ENCODE measurements at regions not wholly inside any gene's neighbourhood (a gene's known extent, or its start where the extent isn't known, plus 50 kb on each side); places are given as distances from the start of the nearest gene placed in this dataset.

DNA sequence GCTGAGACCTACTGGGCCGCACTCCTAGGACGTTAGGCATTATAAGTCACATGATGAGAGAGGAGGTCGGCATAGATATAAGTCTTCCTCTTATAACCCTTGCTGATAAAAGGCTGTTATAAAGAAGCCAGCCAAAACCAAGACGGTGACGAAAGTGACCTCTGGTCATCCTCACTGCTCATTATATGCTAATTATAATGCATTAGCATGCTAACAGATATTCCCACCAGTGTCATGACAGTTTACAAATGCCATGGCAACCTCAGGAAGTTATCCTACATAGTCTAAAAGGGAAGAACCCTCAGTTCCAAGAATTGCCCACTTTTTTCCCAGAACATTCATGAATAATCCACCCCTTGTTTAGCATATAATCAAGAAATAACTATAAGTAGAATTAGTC, 222.4 kb downstream of the TLE1 start:
- H3K36me3 Mint-ChIP-seq (ENCODE audit: insufficient read depth, unreplicated experiment), result no peaks in the 10 kb centered on the region
- no peak overlapping the region for H3K4me3 Mint-ChIP-seq (ENCODE audit: low read depth, unreplicated experiment)
- DNase-seq, result no peak
- H3K9me3 Mint-ChIP-seq (ENCODE audit: low read depth, unreplicated experiment), result no peaks in the 10 kb centered on the region
- no peak overlapping the region for H3K27ac Mint-ChIP-seq (ENCODE audit: unreplicated experiment)
- no peak for TF ChIP-seq CTCF (IDR thresholded peaks at IDR 0.05; ENCODE audit: unreplicated experiment)
- no peaks in the 10 kb centered on the region for H3K4me1 Mint-ChIP-seq (ENCODE audit: low read depth, unreplicated experiment)
- no peaks in the 10 kb centered on the region for H3K27me3 Mint-ChIP-seq (ENCODE audit: unreplicated experiment)
- intact Hi-C loops (cut with micrococcal nuclease; ENCODE audit: unreplicated experiment), result no loop called here
- BruUV-seq (replicated peaks), result no TSS peak
- CTCF ChIA-PET, result no interaction called here

GRCh38 chr9:81465468-81466011, 223.8 kb downstream of the TLE1 start:
- H3K27ac Mint-ChIP-seq (ENCODE audit: unreplicated experiment), result no peak overlapping the region
- no peak for DNase-seq
- no peaks in the 10 kb centered on the region for H3K9me3 Mint-ChIP-seq (ENCODE audit: low read depth, unreplicated experiment)
- no peaks in the 10 kb centered on the region for H3K4me1 Mint-ChIP-seq (ENCODE audit: low read depth, unreplicated experiment)
- no peak overlapping the region for H3K4me3 Mint-ChIP-seq (ENCODE audit: low read depth, unreplicated experiment)
- BruUV-seq (replicated peaks), result no TSS peak
- no peak for TF ChIP-seq CTCF (IDR thresholded peaks at IDR 0.05; ENCODE audit: unreplicated experiment)
- intact Hi-C loops (cut with micrococcal nuclease; ENCODE audit: unreplicated experiment), result no loop called here
- H3K36me3 Mint-ChIP-seq (ENCODE audit: insufficient read depth, unreplicated experiment), result no peaks in the 10 kb centered on the region
- CTCF ChIA-PET, result no interaction called here
- no peaks in the 10 kb centered on the region for H3K27me3 Mint-ChIP-seq (ENCODE audit: unreplicated experiment)

DNA sequence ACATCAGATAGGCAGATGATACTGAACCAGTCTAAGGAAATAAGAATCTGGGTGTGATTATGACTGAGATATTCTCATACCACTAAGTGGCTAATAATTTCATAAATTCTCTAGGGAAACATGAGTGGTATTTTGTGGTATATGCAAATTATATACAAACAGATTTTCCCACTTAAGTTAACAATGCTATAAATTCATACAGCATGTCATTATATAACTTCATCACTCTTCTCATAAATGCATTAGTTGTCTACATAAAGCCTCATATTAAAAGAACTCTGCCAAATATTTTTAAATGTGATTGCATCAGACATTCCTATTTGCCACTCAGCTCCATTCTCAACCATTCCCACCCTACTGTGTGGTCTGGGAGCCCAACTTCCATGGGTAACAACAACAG, 226.5 kb downstream of the TLE1 start:
- Mint-ChIP-seq H3K9me3 (ENCODE audit: low read depth, unreplicated experiment) (no peaks in the 10 kb centered on the region), H3K27ac (ENCODE audit: unreplicated experiment) (no peak overlapping the region), H3K27me3 (ENCODE audit: unreplicated experiment) (no peaks in the 10 kb centered on the region), H3K4me3 (ENCODE audit: low read depth, unreplicated experiment) (no peak overlapping the region), H3K36me3 (ENCODE audit: insufficient read depth, unreplicated experiment) (no peaks in the 10 kb centered on the region), H3K4me1 (ENCODE audit: low read depth, unreplicated experiment) (no peaks in the 10 kb centered on the region)
- no TSS peak for BruUV-seq (replicated peaks)
- CTCF ChIA-PET, result interaction anchor here (0.7 kb wide), 1 partner anchor 1136 kb away, joined by 4 read pairs; no protein-coding TSS in a partner anchor
- TF ChIP-seq CTCF (IDR thresholded peaks at IDR 0.05; ENCODE audit: unreplicated experiment), result no peak
- intact Hi-C loops (cut with micrococcal nuclease; ENCODE audit: unreplicated experiment), result no loop called here
- DNase-seq, result no peak

- H3K27ac Mint-ChIP-seq (ENCODE audit: unreplicated experiment), result no peak overlapping the region
- no peak for DNase-seq
- H3K4me1 Mint-ChIP-seq (ENCODE audit: low read depth, unreplicated experiment), result no peaks in the 10 kb centered on the region
- intact Hi-C loops (cut with micrococcal nuclease; ENCODE audit: unreplicated experiment), result no loop called here
- CTCF ChIA-PET, result no interaction called here
- no peaks in the 10 kb centered on the region for H3K36me3 Mint-ChIP-seq (ENCODE audit: insufficient read depth, unreplicated experiment)
- no peak for TF ChIP-seq CTCF (IDR thresholded peaks at IDR 0.05; ENCODE audit: unreplicated experiment)
- no peak overlapping the region for H3K4me3 Mint-ChIP-seq (ENCODE audit: low read depth, unreplicated experiment)
- BruUV-seq (replicated peaks), result no TSS peak
- H3K27me3 Mint-ChIP-seq (ENCODE audit: unreplicated experiment), result no peaks in the 10 kb centered on the region
- H3K9me3 Mint-ChIP-seq (ENCODE audit: low read depth, unreplicated experiment), result no peaks in the 10 kb centered on the region
Measured at GRCh38 chr9:81461196-81461595, 228.2 kb downstream of the TLE1 start.
